ENCODE measurements at regions not wholly inside any gene's neighbourhood (a gene's known extent, or its start where the extent isn't known, plus 50 kb on each side); places are given as distances from the start of the nearest gene placed in this dataset.
A peak's percentile ranks its signal among the peaks of the same experiment; 100 is the strongest.

DNA sequence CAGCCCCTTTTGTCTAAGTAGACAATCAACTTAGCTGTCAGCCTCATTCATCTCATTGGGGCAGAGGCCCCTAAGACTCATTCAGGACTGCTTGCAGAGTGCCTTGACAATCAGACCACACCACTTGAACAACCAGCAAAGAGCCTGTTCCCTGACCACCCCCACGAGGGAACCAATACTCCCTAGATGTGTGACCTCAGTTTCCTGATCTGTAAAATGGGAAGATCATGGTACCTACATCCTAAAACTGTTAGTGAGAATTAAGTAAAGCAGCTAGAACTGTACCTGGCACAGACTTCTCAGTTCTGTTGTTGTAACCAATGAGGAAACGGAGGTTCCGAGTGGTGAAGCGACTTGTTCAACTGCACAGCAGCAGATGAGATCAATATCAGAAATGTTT is 298.5 kb downstream of the RRAGC start:
- no peak overlapping the region for H3K27ac ChIP-seq
- H3K27me3 ChIP-seq = peaks cover 0 to 14% of the 10 kb centered on the region in 2 donors
- TF ChIP-seq POLR2AphosphoS5 (IDR thresholded peaks at IDR 0.05) = no peak
- TF ChIP-seq POLR2A (IDR thresholded peaks at IDR 0.05) = no peak
- TF ChIP-seq, protein P1, sequence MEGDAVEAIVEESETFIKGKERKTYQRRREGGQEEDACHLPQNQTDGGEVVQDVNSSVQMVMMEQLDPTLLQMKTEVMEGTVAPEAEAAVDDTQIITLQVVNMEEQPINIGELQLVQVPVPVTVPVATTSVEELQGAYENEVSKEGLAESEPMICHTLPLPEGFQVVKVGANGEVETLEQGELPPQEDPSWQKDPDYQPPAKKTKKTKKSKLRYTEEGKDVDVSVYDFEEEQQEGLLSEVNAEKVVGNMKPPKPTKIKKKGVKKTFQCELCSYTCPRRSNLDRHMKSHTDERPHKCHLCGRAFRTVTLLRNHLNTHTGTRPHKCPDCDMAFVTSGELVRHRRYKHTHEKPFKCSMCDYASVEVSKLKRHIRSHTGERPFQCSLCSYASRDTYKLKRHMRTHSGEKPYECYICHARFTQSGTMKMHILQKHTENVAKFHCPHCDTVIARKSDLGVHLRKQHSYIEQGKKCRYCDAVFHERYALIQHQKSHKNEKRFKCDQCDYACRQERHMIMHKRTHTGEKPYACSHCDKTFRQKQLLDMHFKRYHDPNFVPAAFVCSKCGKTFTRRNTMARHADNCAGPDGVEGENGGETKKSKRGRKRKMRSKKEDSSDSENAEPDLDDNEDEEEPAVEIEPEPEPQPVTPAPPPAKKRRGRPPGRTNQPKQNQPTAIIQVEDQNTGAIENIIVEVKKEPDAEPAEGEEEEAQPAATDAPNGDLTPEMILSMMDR (IDR thresholded peaks at IDR 0.05) = no peak
- no peak overlapping the region for H3K4me3 ChIP-seq
- H3K4me1 ChIP-seq = peaks cover 4 to 9% of the 10 kb centered on the region in 2 donors
- intact Hi-C loops (cut with DNase I; ENCODE audit: low total_unique reads) = no loop called here
- no peaks in the 10 kb centered on the region for H3K36me3 ChIP-seq
- H3K9me3 ChIP-seq = no peaks in the 10 kb centered on the region
- no peak for DNase-seq (ENCODE audit: low spot score in 2 of 2)

DNA sequence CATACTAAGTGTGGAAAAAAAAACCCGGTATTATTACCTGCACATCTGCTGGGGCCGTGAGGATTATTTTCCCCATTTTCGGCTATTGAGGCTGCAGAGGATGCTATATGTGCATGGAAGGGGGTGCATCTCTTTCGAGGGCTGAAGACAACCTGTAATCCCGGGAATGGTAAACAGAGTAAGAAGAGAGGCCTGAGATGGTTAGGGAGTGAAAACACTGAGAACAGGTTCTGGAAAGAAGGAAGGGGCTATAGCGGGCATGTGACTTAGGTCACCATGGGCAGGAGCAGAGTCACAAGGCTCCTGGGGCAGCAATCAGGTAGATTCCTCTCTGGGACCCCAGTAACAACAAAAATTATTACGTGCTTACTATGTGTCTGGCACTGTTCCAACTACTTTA is 299.1 kb downstream of the RRAGC start:
- Histone ChIP-seq H3K9me3 (no peaks in the 10 kb centered on the region), H3K4me3 (no peak overlapping the region), H3K27ac (no peak overlapping the region), H3K27me3 (peaks cover 0 to 14% of the 10 kb centered on the region in 2 donors), H3K4me1 (peaks cover 4 to 9% of the 10 kb centered on the region in 2 donors), H3K36me3 (no peaks in the 10 kb centered on the region)
- TF ChIP-seq, protein P1 (IDR thresholded peaks at IDR 0.05) = no peak
- TF ChIP-seq POLR2AphosphoS5 (IDR thresholded peaks at IDR 0.05) = no peak
- TF ChIP-seq POLR2A (IDR thresholded peaks at IDR 0.05) = no peak
- no peak for DNase-seq (ENCODE audit: low spot score in 2 of 2)
- intact Hi-C loops (cut with DNase I; ENCODE audit: low total_unique reads) = no loop called here

DNA sequence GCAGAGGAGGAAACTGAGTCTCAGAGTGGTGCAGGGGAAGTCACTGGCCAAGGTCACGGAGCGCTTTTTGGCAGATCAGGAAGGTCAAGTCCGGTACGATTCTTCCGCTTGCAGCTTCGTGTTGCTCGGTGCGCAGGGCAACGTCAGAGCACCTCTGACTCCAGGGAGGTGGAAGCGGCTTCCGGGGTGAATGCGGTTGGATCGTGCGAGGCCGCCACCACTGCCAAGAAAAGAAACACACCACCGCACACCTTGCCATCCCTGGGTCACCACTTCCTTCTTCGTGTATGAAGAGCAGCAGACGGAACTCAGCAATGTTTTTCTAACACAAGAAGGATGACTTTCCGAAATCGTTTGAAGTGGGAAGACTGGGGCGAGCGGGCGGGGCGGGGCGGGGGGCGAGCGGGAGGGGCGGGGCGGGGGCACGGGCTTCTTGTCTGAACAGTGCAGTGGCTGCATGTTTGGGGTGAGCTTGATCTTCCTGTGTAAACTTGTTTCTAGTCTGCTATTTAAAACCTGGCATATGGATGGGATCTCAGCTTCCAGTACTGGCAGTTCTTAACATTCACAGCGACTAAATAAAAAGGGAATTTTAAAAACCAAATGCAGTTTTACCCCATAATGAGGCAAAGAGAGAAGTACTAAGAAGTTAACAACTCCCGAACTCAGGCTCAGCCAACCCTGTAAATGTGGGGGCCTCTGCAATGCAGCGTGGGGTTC is 300.0 kb downstream of the RRAGC start:
- Histone ChIP-seq H3K36me3 (no peaks in the 10 kb centered on the region), H3K27ac (no peak overlapping the region), H3K9me3 (no peaks in the 10 kb centered on the region), H3K4me3 (peak overlapping the region; percentile 9 to 34 (median 29)), H3K27me3 (peaks cover 0 to 14% of the 10 kb centered on the region in 2 donors), H3K4me1 (peaks cover 4 to 9% of the 10 kb centered on the region in 2 donors)
- peak in 1 of 2 donors; percentile 45 for DNase-seq (ENCODE audit: low spot score in 2 of 2)
- intact Hi-C loops (cut with DNase I; ENCODE audit: low total_unique reads) = loop anchor here (1.0 kb wide), 1 partner anchor 15 kb away; no protein-coding TSS in a partner anchor
- peak in 1 of 3 donors; percentile 11 for TF ChIP-seq POLR2AphosphoS5 (IDR thresholded peaks at IDR 0.05)
- TF ChIP-seq, protein P1 (IDR thresholded peaks at IDR 0.05) = no peak
- no peak for TF ChIP-seq POLR2A (IDR thresholded peaks at IDR 0.05)

DNA sequence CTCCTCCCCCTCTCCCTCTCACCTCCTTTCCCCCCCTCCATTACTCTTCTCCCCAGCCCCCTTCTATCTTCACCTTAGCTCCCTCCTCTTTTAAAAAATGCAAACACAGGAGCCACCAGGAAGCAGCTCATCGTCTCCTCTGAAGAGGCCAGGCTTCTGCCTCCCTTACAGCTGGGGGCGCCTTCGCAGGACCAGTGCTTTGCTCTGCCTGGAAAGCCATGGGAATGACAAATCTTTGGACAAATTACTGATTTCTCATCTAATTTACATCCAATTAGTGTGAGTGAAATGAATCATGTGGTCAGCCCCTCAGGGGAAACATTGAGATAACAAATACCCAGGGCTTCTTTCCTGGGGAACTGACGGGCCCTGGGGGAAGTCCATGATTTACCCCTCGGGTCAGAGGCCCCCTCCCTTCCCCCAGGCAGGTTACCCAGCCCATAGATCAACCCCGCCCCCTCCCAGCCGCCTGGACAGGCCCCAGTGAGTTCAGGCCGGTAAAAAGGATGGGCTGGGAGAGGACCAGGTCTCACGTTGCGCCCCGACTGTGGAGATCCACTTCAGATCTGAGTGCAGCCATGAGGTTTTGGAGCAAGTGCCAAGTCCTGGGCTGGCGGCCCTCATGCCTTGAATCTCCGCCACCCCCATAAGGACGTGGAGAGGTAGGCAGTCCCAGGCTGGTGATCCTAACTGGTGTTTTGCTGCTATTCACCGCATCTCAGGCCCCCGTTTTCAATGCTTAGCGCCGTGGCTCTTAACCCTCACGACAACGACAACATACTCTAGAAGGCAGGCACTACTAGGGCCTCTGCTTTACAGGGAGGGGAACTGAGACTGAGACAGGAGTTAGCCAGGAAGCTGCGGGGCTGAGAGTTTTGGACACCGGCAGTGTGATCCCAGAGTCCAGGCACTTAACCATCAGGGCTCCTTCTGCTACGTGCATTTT is 300.8 kb downstream of the RRAGC start:
- TF ChIP-seq POLR2AphosphoS5 (IDR thresholded peaks at IDR 0.05) (no peak), POLR2A (IDR thresholded peaks at IDR 0.05) (no peak)
- TF ChIP-seq, protein P1 (IDR thresholded peaks at IDR 0.05) = no peak
- peak overlapping the region in 2 of 3 donors; percentile 9 to 29 for H3K4me3 ChIP-seq
- no peak overlapping the region for H3K27ac ChIP-seq
- peaks cover 4 to 9% of the 10 kb centered on the region in 2 donors for H3K4me1 ChIP-seq
- no peaks in the 10 kb centered on the region for H3K36me3 ChIP-seq
- intact Hi-C loops (cut with DNase I; ENCODE audit: low total_unique reads) = loop anchor here (1.0 kb wide), 1 partner anchor 16 kb away; no protein-coding TSS in a partner anchor
- DNase-seq (ENCODE audit: low spot score in 2 of 2) = no peak
- H3K9me3 ChIP-seq = no peaks in the 10 kb centered on the region
- H3K27me3 ChIP-seq = peaks cover 0 to 14% of the 10 kb centered on the region in 2 donors

Measured in breast epithelium (tissue), 4 donors.